Tibial nerve (tissue), 4 donors: ENCODE measurements at regions not wholly inside any gene's neighbourhood (a gene's known extent, or its start where the extent isn't known, plus 50 kb on each side); places are given as distances from the start of the nearest gene placed in this dataset.

Experiments
- DNase-seq, 2 donors: peaks; one replicate each; pipeline ENCODE4 v3.0.0-alpha.2; 2019; ENCODE audit warnings: low spot score in 2 of 2
- H3K27ac ChIP-seq, 4 donors: fragments of 200-600 bp; sonication (generic) in 3 of 4; one replicate each; pipeline ENCODE4 v1.5.1; 2017 to 2019; ENCODE audit warnings: mild to moderate bottlenecking in 1 of 4
- H3K27me3 ChIP-seq, 2 donors: fragments of 200-600 bp; sonication (generic) in 1 of 2; one replicate each; pipeline versions ENCODE4 v1.5.1 to v1.6.0; 2017 to 2019
- H3K36me3 ChIP-seq, 3 donors: fragments of 200-600 bp; sonication (generic); one replicate each; pipeline ENCODE4 v1.5.1; 2018 to 2019
- H3K4me1 ChIP-seq, 4 donors: fragments of 200-600 bp; sonication (generic) in 3 of 4; one replicate each; pipeline ENCODE4 v1.5.1; 2017 to 2019
- H3K4me3 ChIP-seq, 4 donors: fragments of 200-600 bp; sonication (generic) in 3 of 4; one replicate each; pipeline ENCODE4 v1.5.1; 2017 to 2019; ENCODE audit warnings: mild to moderate bottlenecking in 1 of 4, moderate library complexity in 1 of 4
- H3K9me3 ChIP-seq, 4 donors: fragments of 200-600 bp; sonication (generic) in 3 of 4; one replicate each; pipeline ENCODE4 v1.5.1; 2017 to 2019
- CTCF ChIP-seq, 5 experiments: fragments of 200-600 bp in 3 of 5; fragments of 450-650 bp in 2 of 5; sonication (generic) in 3 of 5; IDR thresholded peaks; one replicate each; pipeline ENCODE4 v1.5.1; 2016 to 2019; ENCODE audit warnings: antibody characterized with exemption in 5 of 5, mild to moderate bottlenecking in 3 of 5, moderate library complexity in 2 of 5
- EP300 ChIP-seq, 2 donors: sonication (generic); formaldehyde crosslinking; IDR thresholded peaks; one replicate each; pipeline ENCODE4 v1.6.1; 2017; ENCODE audit warnings: antibody characterized with exemption in 2 of 2, mild to moderate bottlenecking in 1 of 2
- POLR2A ChIP-seq, 2 donors: fragments of 450-650 bp; IDR thresholded peaks; one replicate each; pipeline ENCODE4 v1.6.1; 2017; ENCODE audit warnings: antibody characterized with exemption in 2 of 2, mild to moderate bottlenecking in 2 of 2, moderate library complexity in 2 of 2
- WGBS, 2 donors: methylation state at CpG; one replicate each; pipeline ENCODE4 v1.1.5; 2018; 5-methylcytosine and 5-hydroxymethylcytosine counted together

GRCh38 chr5:105283134-105283533, 1720.5 kb upstream of the NUDT12 start:
- TF ChIP-seq EP300 (IDR thresholded peaks at IDR 0.05) (no peak), CTCF (IDR thresholded peaks at IDR 0.05) (no peak), POLR2A (IDR thresholded peaks at IDR 0.05) (no peak)
- no peak for DNase-seq
- H3K4me3 ChIP-seq: no peak overlapping the region
- H3K27ac ChIP-seq: no peak overlapping the region
- no peaks in the 10 kb centered on the region for H3K4me1 ChIP-seq
- H3K36me3 ChIP-seq: no peaks in the 10 kb centered on the region
- H3K9me3 ChIP-seq: no peaks in the 10 kb centered on the region
- no peaks in the 10 kb centered on the region for H3K27me3 ChIP-seq

DNA sequence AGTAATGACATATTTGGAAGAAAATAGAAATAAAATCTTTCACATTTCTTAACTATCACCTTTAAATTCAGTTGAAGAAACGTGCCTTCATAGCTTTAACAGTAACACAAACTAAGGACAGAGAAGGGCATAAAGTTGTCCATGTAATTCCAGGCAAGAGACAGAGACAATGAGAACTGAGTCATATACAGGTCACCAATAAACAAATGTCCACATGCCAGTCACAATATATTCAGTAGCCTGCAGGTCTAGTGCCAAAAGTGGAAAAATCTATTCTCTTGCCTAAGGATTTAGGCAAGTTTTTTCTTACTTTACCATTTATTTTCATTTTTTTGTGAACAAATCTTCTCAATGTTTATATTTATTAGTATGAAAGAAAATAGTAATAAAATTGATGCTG, 1711.5 kb upstream of the NUDT12 start:
- Histone ChIP-seq H3K4me1 (no peaks in the 10 kb centered on the region), H3K27ac (no peak overlapping the region), H3K9me3 (no peaks in the 10 kb centered on the region), H3K4me3 (no peak overlapping the region), H3K36me3 (no peaks in the 10 kb centered on the region), H3K27me3 (no peaks in the 10 kb centered on the region)
- no peak for DNase-seq
- no peak for TF ChIP-seq EP300 (IDR thresholded peaks at IDR 0.05)
- TF ChIP-seq POLR2A (IDR thresholded peaks at IDR 0.05): no peak
- no peak for TF ChIP-seq CTCF (IDR thresholded peaks at IDR 0.05)
- 61 to 67% methylated on average over 1 of the region's 1 CpG for WGBS, 2 donors

- H3K36me3 ChIP-seq: no peaks in the 10 kb centered on the region
- no peak for TF ChIP-seq EP300 (IDR thresholded peaks at IDR 0.05)
- TF ChIP-seq POLR2A (IDR thresholded peaks at IDR 0.05): no peak
- TF ChIP-seq CTCF (IDR thresholded peaks at IDR 0.05): no peak
Measured at GRCh38 chr5:105263515-105263914, 1700.9 kb upstream of the NUDT12 start.

GRCh38 chr5:105259581-105260217, 1697.1 kb upstream of the NUDT12 start:
- DNase-seq: no peak
- H3K27me3 ChIP-seq: no peaks in the 10 kb centered on the region
- WGBS, 2 donors: 81 to 85% methylated on average over 5 of the region's 5 CpGs

More at GRCh38 chr5:105263515-105263914, 1700.9 kb upstream of the NUDT12 start:
- DNase-seq: no peak
- H3K4me1 ChIP-seq: no peaks in the 10 kb centered on the region
- 55 to 62% methylated on average over 1 of the region's 1 CpG for WGBS, 2 donors
- H3K9me3 ChIP-seq: no peaks in the 10 kb centered on the region
- no peak overlapping the region for H3K4me3 ChIP-seq
- no peaks in the 10 kb centered on the region for H3K27me3 ChIP-seq
- no peak overlapping the region for H3K27ac ChIP-seq

DNA sequence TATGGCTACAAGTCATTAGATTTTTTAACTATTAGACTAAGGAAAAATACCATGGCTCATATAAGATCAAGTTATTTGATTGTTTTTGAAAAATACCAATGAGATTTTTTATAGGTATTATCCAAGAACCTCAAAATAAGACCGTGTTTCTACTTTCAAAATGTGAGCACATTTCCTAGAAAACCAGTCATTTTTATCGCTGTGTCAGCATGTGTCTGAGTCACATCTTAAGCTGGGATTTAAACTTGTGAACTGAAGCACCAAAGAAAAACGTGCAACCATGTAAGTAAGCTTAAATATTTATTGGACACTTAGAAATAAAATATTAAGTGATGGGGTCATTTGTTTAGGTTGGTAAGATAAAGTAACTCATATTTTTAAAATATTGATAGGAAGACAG, 1676.0 kb upstream of the NUDT12 start:
- WGBS, 2 donors: 68 to 72% methylated on average over 3 of the region's 3 CpGs
- Histone ChIP-seq H3K27me3 (no peaks in the 10 kb centered on the region), H3K4me1 (no peaks in the 10 kb centered on the region), H3K36me3 (no peaks in the 10 kb centered on the region), H3K4me3 (no peak overlapping the region), H3K9me3 (no peaks in the 10 kb centered on the region), H3K27ac (no peak overlapping the region)
- TF ChIP-seq EP300 (IDR thresholded peaks at IDR 0.05) (no peak), CTCF (IDR thresholded peaks at IDR 0.05) (no peak), POLR2A (IDR thresholded peaks at IDR 0.05) (no peak)
- DNase-seq: no peak

More at GRCh38 chr5:105259581-105260217, 1697.1 kb upstream of the NUDT12 start:
- Histone ChIP-seq H3K4me1 (no peaks in the 10 kb centered on the region), H3K9me3 (no peaks in the 10 kb centered on the region), H3K36me3 (no peaks in the 10 kb centered on the region), H3K4me3 (no peak overlapping the region), H3K27ac (no peak overlapping the region)
- TF ChIP-seq EP300 (IDR thresholded peaks at IDR 0.05): no peak
- no peak for TF ChIP-seq POLR2A (IDR thresholded peaks at IDR 0.05)
- TF ChIP-seq CTCF (IDR thresholded peaks at IDR 0.05): no peak
